NCI-H146 (cell line): ENCODE measurements at regions not wholly inside any gene's neighbourhood (a gene's known extent, or its start where the extent isn't known, plus 50 kb on each side); places are given as distances from the start of the nearest gene placed in this dataset.

Experiments used
- DNase-seq: peaks from one replicate; lab custom pipeline; 2025; lab: John Stamatoyannopoulos, UW

- DNase-seq, result no peak
These were observed 52.5 kb upstream of the CARD18 start for GRCh38 chr11:105192115-105192514.

DNA sequence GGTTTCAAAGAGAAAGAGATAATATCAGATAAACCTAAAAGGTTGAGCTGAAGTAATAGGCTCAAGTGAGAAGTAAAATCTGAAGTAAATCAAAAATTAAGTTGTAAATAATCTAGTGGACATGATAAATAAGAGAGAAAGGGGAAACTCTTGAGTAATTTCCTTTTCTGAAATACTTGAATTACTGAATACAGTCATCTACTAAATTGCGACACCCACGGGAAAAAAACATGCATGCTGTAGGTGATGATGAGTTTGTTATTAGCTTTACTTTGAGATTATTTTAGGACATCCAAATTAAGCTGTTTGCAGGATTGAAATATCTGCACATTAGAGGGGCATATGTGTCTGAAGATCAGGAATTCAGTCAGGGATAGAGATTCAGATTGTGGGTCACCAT lies 50.0 kb upstream of the CARD18 start:
- no peak for DNase-seq
